ENCODE measurements at regions not wholly inside any gene's neighbourhood (a gene's known extent, or its start where the extent isn't known, plus 50 kb on each side); places are given as distances from the start of the nearest gene placed in this dataset.
A peak's percentile ranks its signal among the peaks of the same experiment; 100 is the strongest.

DNA sequence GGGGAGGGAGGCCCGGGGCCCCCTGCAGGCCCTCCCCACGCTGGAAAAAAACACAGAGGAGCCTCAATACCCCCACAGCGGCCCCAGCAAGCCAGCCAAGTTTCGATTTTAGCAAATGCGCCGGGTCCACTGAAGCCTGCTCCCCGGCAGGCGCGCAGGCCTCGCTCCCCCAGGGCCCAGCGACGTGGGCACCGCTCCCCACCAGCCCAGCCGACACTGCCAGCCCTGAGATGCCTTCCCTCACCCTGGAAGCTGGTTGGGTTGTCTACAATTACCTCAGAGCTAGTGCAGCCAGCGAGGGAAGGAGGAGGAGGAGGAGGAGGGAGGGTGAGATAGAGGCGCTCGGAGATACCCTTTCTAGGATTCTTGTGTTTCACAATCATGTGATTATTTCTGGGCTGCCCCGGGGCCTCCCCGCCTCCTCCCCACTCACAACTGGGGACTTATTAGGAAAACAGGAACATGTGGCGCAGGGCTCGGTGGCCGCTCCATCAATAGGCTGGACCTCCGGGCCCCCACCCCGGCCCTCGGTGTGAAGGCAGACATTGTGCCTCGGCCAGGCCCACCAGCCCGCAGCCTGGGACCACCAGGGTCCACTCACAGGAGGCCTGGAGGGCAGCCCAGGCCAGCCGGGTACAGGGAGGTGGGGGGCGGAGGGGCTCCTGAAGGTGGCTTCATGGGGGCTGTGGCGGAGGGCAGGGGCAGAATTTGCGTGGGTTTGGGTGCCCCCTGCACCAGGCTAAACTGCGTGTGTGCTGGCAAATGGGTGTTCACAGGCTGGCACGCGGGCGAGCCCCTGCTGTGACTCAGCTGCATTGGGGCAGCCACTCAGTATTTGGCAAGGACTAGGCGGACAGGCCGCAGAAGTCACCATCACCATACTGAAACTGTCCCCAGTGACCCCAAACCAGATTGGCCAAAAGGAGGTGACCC lies 109.9 kb downstream of the NCOR2 start:
- peak; percentile 87 for DNase-seq

DNA sequence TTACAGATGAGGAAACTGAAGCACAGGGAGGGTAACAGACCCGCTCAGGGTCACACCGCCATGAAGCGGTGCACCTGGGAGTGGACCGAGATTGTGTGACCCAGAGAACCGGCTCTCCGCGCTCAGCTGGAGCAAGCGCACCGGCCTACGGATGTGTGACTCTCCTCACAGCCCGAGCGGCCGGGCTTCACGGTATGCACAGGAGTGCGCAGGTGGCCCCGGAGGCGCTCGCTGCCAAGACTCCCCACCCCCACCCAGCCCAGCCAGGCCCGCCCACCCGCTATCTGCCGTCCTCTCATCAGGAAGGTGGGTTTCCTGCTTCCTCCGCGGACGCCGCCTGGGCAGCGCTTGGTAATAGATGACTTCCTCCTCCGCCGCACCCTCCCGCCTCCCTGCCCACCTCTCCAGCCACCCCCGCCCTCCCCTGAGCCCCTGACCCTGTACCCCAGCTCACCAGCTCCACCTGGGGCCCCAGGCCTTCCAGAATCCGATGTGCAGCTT lies 110.7 kb downstream of the NCOR2 start:
- no peak for DNase-seq

DNA sequence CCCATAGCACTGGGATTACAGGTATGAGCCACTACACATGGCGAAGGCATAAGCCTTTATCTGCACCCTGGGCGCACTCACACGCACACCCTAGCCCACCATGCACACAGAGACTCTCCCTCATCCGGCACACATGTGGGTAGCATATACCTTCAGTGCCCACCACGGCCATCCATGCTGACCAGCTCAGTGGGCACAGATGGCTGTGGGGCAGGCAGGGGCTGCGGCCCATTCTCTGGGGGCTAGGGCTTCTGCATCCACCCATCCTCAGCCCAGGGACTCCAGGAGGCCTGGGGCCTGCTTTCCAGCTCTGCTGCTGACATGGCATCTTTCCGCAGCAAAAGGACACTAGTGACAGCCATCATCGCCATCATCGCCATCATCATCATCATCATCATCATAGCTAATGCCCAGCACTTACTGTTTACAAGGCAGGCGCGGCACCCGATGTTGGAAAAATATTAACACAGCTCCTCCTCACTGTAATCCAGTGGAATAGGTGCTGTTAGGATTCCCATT lies 111.2 kb downstream of the NCOR2 start:
- no peak for DNase-seq

DNA sequence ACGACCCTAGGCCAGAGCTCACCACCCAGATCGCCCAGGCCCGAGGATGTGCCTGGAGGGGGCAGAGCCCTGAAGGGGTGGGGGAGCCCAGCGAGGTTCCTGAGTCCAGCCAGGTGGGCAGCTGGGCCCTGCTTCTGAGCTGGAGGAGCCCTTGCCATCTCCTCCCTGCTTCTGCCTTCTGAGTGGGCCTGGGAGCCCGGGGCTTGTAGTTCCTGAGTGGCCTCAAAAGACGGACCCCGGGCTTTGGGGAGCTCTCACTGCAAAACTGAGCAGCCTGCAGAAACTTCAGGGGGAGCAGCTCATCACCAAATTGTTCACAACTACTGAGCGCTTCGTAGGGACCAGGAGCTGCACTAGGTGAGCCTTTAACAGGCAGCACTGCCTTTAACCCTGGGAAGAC lies 112.1 kb downstream of the NCOR2 start:
- DNase-seq, result no peak

DNA sequence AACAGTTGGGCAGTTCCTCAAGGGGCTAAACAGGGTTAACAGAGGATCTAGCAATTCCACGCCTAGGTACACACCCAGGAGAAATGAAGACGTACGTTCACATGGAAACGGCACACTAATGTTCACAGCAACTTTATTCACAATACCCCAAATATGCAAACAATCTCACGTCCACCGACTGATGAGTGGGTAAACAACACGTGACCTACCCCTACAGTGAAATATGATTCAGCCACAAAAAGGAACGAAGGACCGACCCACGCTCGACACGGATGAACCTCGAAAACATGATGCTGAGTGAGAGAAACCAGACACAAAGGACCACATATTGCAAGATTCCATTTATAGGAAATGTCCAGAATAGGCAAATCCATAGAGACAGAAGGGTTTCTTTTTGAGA lies 112.7 kb downstream of the NCOR2 start:
- no peak for DNase-seq

DNA sequence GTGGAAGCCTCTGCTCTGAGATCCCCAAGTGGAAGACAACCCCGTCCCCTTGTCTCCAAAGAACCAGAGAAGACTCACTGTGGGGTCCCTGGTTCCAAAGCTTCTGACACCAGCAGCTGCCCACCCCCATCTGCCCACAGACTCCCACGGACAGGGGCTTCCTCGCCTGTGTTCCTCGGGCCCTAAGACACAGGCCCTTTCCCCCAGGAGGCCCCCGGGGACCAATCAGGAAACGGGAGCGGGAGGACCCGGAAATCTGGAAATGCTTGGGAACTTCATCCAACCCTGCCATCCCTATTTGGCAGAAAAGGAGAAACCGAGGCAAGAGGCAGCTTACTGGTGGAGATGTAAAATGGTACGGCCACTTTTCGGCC lies 113.1 kb downstream of the NCOR2 start:
- no peak for DNase-seq

DNA sequence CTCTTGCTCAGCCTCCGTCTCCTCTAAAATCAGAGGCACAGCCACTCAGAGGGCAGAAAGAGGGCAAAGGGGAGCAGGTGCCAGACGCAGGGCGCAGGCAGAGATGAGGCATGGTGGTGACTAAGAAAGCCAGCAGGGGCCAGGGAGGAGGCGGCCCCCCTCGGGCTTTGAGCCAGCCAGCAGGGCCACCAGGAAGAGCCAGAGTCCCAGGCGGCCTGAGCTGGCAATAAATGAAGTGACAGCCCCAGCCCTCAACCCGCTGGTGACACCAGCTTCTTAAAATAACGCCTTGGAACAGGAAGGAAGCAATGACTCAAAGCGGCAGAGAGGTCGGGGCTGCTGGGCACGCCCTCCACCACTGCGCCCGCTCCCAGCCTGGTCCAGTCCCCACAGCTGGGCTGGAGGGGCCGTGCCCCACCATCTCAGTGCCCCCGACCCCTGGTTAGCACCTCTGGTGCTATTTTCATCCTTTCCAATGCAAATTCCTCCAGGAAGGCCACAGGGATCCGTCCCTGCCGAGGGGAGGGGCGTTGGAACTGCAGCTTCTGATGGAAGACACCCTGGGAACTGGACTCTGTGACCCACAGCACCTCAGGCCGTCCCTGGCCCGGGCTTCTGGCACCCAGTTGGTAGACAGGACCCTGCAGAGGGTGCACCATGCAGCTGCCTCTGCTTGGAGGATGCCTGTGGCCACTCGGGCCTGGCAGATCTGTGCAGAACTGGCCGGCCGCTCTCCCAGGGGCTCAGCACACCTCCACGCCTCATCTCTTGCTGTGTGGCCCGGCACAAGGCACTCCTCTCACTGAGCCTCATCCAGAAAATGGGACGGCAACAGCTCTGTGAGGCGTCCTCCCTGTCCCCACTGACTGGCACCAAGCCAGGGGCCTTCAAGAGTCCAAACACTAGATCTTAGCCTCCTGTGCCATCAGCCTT lies 113.7 kb downstream of the NCOR2 start:
- DNase-seq, result peak; percentile 74

DNA sequence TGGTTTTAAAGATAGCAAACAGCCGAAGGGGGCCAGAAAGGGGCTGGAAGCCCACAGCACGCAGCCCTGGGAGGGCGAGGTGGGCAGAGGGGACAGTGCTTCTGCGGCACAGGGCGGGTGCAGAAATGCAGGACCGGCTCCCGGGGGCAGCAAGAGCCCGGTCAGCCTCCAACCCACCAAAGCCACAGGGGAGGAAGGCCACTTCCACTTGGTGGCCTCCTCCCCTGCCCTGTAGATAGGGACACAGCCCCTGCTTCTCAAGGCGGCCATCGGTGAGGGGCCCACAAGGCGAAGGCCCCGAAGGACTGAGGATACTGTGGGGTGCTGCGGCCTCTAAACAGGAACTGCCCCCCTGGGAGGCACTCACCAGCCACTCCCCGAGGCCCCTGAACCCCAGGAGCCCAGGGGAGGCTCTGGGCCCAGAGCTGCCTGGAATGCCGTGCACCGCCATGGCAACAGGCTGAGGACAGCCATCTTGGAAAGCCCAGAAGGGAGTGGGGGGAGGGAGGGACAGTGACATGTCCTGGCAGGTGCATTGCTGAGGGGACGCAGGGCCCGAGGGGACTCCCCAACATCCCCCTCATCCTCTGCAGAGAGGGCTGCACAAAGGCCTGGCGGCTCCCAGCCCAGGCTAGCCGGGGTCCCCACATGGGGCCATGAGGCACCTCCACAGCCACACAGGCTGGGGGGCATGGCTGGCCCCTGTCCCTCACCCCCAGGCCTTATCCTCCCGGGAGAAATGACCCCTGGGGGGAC lies 114.7 kb downstream of the NCOR2 start:
- DNase-seq, result no peak

DNA sequence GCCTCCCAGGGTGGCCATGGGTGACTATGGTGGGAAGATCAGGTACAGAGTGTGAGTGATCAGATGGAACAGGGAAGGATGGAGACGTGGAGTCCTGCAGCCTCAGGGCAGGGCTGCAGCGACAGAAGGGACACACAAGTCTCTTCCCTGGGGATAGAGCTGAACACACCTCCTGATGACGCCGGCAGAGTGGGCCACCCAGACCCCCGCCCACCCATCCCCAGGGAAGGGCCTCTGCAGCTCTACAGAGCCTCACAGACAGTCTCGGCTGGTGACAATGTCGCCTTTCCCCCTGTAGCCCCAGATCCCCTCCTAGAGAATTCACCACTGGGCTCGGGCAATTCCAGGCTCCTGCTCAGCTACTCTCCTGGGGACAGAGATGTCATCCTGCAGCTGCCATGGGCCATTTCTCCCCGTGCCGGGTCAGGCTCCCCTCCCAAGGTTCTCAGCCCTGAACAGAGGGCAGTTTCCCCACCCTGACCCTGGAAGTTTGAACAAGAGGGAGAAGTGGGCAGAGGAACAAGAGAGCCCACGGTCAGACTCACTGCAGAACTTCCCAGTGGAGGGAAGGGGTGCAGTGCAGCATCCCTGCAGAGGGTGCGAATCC lies 115.7 kb downstream of the NCOR2 start:
- no peak for DNase-seq

DNA sequence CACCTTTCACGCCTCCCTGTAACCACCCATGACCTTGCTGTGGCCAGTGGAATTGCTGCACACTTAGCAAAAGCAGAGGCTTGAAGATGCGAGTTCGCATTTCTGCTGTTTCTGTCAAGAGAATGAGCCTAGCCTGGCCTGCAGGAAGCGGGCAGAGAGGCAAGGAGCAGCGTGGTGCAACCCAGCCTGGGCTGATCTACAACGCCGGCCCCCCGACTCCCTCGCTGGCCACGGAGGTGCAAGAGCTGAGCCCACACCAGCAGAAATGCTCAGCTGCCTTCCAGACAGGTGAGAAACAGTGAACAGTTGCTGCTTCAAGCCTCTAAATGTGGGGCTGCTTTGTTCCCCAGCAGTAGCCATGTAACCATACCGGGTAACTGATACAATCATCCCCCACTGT lies 116.4 kb downstream of the NCOR2 start:
- no peak for DNase-seq

DNA sequence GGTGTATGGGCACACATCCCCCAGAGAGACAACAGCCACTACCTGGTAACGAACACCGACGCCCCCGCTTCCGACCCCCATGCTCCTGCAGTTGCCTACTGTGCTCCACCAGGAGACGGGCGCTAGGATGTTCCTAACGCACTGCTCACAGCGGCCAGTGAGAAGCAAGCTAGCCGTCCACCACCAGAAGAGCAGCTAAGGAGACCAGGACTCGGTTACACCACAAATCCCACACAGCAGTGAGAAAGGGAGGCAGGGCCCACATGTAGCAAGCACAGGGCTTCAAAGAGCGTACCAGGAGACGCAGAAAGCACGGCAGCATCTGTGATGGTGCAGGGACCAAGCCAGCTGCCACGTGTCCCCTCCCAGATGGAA lies 117.0 kb downstream of the NCOR2 start:
- DNase-seq, result no peak

DNA sequence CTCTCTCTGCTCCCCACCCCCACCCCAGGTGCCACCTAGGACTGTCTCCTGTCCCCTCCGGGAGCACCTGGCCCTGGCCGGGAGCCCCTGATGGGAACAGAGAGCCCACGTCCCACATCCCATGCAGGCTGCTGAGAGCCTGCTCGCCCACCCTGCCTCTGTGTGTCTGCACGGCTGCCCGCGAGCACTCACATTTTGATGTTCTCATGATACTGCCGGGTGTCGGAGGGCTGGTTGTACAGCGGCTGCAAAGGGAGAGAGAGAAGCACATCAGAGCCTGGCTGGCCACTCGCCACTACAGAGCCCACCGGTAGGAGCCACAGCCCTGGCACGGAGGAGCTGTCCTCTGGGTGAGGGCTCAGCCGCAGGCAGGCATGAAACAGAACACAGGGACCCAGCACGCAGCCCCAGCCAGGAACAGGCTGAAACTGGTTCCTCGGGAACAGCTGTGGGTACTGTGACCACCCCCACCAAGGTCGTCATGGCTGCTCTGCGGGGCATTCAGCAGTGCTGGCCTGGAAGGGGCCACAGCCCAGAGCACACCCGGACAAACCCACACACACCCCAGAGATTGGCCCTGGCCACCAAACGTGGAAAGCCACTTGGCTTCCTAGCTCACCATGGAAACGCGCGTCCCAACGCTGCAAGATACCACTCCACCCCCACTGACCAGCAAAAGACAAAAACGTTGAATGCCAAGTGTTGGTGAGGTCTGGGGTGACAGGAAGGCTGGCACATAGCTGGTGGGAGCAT lies 117.6 kb downstream of the NCOR2 start:
- DNase-seq, result no peak

DNA sequence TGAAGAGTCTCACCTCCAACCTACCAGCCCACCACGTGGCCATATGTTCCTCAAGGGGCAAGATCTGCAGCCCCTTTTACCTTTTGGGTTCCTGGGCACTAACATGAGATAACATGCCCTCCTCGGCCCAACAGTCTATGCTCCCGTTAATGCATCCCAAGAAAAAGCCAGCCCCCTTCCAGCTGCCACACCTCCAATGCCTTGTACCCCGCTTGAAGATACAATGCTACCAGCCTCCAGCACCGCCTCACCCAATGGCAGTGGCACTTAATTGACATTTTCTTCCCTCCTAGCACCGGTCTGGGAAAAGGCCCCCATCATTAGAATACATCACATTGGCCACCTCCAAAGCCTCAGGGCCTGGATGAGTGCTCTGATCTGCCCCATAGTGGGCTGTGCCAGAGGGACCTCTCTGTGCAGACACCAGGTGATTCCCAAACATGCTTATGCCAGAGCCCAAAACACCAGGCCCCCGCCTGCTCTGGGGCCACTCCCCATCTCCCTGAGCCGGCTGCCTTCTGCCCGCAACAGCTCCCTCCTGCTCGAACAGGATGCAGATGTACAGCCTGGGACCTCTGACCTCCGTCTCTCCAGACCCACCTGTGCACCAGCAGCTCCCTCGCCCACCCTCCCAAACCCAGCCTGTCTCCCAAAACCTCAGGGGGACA lies 118.3 kb downstream of the NCOR2 start:
- no peak for DNase-seq

DNA sequence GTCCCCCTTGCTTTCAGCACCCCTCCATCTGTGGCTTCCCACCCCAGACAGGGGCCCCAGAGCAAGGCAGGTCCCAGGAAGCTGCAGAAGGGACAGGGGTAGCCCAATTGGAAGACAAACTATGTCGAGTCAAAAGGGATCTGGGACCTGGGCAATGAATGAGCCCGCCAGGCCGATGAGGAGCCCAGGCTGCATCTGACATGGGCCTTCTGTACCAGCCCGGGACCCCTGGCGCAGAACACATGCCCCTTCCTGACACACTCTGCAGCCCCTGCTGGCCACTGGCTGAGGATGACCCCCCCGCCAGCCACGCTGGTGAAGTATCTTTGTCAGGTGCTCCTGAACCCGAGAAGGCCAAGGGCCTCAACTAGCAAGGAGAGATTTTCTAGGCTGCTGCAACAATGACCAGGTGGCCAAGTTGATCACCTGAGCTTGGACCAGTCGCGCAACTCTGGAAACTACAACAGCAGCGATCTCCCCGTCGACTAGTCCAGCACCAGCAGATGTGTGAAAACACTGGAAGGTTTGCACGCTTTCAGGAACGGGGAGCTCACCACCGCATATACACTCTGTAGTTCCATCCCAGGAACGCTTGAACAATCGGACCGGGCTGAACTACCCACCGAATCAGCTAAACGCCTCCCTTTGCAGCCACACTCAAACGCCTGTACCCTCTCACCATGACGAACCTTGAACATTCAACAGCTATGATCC lies 119.0 kb downstream of the NCOR2 start:
- no peak for DNase-seq

DNA sequence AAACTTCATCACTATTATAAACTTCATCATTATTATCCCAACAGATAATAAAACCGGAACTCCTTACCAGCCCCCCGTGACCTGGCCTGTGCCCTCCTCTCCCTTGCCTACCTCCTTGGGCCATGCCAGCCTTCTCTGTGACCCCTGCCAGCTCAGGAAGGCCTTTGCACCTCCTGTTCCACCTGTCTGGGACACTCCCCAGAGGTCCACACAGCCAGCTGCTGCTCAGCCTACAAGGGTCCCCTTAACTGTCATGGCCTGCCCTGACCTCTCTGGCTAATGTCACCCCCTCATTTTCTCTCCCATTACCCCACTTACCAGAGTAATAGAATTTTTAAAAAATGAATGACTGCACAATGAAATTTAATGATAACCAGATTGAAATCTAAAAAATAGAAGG lies 121.0 kb downstream of the NCOR2 start:
- DNase-seq, result no peak

DNA sequence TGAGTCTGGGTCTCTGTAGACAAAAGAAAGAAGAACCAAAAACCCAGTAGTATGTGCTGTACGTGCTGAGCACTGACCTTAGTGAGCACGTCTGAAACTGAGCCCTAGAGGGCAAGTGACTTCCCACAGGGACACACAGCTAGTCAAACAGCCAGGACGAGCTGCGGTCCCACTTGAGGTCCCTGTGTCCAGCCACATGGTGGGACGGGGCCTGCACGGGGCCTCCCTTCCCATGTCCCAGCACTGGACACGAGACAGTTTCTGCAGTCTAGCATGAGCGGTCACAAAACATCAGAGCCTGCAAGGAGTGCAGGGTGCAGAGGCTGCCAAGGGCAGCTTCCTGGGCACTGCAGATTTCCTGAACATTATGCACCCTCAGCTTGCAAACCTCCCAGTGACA lies 121.6 kb downstream of the NCOR2 start:
- DNase-seq, result no peak

DNA sequence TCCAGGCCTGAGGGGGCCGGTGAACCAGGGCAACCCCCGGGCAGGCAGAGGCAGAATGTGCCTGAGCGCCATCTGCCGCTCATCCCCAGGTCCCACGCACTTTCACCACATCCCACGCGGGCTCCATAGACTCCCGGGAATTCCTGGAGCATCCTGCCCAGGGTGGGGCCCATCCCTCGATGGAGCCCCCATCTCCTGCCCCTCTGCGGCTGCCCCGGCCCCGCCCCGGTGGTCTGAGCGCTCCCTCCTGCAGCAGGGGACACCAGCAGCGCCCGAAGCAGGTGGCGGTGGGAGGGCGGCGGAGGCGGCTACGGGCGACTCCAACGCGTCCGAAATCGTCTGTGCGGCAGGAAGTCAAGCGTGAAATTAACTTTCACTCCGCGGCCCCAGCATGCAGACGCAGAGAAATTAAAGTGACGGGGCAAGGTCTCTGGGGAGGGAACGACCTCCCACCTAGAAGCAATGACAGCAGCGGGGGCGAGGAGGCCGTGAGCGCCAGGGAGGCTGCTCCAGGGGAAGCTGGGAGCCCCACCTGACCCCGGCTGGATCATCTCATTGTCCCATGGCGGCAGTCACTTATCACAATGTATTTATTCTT lies 122.2 kb downstream of the NCOR2 start:
- no peak for DNase-seq

DNA sequence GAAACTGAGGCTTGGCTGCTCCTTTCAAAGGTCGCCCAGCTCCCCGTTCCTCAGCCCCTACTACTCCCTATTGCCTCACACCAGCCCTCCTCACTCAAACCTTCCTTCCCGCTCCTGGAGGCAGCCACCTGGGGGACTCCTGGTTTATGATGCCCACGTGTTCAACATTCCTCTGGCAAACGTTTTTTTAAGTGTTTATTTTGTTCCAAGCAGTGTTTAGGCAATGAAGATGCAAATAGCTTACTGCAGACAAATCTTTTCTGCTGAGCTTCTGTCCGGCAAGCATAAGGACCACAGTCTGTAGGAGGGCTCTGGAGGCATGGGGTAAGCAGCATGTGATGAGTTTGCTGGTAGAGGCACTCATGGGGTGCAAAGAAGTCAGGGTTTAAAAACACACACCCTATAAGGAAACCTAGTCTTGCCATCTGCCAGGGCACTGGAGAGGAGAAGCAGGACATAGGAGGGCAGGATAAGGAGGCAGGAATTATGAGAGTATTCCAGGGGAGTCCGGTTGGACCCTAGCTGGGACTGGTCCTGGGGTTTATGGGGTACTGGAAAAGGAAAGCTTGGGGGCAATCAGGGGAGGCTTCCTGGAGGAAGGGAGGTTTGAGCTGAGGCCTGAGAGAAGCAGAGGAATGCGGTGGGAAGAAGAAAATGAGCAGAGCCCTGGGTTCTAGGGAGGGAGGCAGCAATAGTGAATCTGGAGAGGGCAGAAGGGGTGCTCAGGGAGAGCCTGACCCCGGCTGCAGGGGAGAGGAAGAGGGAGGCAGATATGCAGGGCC lies 123.3 kb downstream of the NCOR2 start:
- DNase-seq, result no peak
